ENCODE measurements at regions not wholly inside any gene's neighbourhood (a gene's known extent, or its start where the extent isn't known, plus 50 kb on each side); places are given as distances from the start of the nearest gene placed in this dataset.
"Not testable (repeated sequence)": the region's sequence is repeated elsewhere in the genome, so short reads cannot be mapped to it uniquely, and the experiment has no call there.

DNA sequence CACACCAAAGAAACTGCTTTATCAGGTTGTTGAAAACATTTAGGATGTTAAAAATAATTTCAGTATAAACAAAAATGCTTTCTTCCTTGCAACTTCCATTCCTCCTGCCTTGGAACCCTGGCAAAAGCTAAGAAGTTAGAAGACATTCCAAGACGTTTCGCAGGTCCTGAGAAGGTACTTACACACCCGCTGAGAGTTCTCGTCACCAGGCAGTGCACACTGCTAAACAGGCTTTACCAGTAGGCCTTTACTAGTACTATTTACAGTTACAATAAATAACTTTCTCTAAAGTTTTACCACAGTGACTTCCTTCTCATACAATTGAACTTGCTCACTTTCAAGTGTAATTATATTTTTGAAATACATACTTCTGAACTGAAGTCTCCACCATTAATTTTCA is 81.4 kb upstream of the RPS6KA2 start:
- peaks cover 6% of the 10 kb centered on the region for H3K9me3 Mint-ChIP-seq (ENCODE audit: low read depth)
- peaks cover 7% of the 10 kb centered on the region for H3K36me3 Mint-ChIP-seq
- H3K4me1 Mint-ChIP-seq (ENCODE audit: low read depth): no peaks in the 10 kb centered on the region
- no peak overlapping the region for H3K4me3 Mint-ChIP-seq
- H3K27ac Mint-ChIP-seq: no peak overlapping the region
- H3K27me3 Mint-ChIP-seq: peaks cover 2% of the 10 kb centered on the region

DNA sequence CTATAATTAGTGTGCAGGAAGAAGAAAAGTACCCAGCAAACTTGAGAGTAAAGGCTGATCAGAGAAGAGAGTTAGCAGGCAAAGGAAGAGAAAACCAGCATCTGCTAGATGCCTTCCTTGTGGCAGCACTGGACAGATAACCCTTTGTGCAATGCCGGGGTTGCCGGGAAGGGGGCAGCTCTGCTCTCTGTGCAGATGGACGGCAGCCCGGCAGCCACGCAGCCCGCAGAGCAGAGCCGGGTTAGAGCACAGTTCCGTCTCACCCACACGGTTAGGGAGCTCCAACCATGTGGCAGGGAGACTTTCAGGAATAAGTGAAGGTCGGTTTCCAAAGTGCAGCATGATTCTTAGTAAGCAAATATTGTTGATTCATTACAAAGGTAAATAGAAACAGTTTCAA is 80.0 kb upstream of the RPS6KA2 start:
- H3K36me3 Mint-ChIP-seq: peaks cover 10% of the 10 kb centered on the region
- H3K27ac Mint-ChIP-seq: no peak overlapping the region
- peaks cover 2% of the 10 kb centered on the region for H3K27me3 Mint-ChIP-seq
- H3K4me1 Mint-ChIP-seq (ENCODE audit: low read depth): no peaks in the 10 kb centered on the region
- peaks cover 6% of the 10 kb centered on the region for H3K9me3 Mint-ChIP-seq (ENCODE audit: low read depth)
- H3K4me3 Mint-ChIP-seq: no peak overlapping the region

DNA sequence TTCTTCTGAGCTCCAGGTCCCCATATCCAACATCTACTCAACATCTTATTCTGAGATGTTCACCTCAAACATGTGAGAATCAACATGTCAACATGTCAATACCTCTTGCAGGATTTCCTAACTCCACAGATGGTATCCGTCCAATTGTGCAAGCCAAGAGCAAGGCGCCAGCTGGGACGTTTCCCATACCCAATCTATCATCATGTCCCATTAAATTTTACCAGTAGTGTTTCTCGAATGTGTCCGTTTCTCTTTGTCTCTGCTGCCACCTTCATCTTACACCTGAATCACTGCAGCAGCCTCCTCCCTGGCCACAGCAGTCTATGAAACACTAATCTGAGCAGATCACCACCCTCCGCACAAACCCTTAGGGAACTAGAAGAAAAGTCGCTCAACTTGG is 78.0 kb upstream of the RPS6KA2 start:
- no peaks in the 10 kb centered on the region for H3K9me3 Mint-ChIP-seq (ENCODE audit: low read depth)
- H3K4me3 Mint-ChIP-seq: no peak overlapping the region
- H3K4me1 Mint-ChIP-seq (ENCODE audit: low read depth): peaks cover 5% of the 10 kb centered on the region
- H3K27ac Mint-ChIP-seq: no peak overlapping the region
- H3K27me3 Mint-ChIP-seq: peaks cover 2% of the 10 kb centered on the region
- peaks cover 4% of the 10 kb centered on the region for H3K36me3 Mint-ChIP-seq

DNA sequence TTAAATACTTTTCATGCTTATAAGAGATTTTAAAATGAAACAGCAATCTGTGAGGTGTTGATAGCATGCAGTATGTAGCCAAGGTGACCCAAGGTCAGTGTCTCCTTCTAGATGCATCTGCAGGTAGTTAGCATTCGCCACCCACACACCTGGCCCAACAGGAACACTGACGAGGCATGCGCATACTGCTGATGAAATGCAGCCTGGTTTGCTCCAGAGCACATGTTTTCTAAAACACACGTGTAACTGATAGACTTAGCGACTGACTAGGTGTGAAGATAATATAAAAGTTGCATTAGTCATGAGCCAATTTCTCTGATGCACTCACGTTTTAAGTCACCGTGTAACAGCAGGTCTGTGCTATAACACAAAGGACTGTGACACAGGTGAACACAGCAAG is 77.1 kb upstream of the RPS6KA2 start:
- peaks cover 5% of the 10 kb centered on the region for H3K4me1 Mint-ChIP-seq (ENCODE audit: low read depth)
- H3K4me3 Mint-ChIP-seq: no peak overlapping the region
- no peaks in the 10 kb centered on the region for H3K9me3 Mint-ChIP-seq (ENCODE audit: low read depth)
- peaks cover 3% of the 10 kb centered on the region for H3K36me3 Mint-ChIP-seq
- no peak overlapping the region for H3K27ac Mint-ChIP-seq
- H3K27me3 Mint-ChIP-seq: peaks cover 2% of the 10 kb centered on the region

DNA sequence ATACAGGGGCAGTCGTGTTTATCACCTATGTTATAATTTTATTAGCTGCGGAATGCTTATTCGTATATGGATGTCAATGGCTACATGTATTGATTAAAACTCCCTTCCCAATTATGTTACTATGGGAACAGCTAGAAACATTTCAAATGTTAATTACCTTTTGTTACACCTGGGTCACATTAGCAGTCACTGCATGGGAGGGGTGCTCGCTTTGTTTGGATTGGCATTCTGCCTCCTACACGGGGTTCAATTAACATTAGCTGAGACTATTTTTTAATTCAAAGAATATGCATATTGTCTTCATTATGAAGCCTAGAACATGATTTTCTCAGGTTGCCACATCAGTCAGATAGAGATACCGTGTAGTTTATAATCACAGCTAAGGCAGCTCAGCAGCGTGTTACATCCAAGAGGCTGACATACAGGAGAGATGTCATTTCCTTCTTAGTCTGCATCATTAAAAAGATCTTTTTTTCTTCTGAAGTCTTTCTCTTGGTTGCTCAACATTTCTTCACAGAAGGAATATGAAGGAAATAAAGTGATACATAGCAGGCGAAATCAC is 76.2 kb upstream of the RPS6KA2 start:
- no peaks in the 10 kb centered on the region for H3K9me3 Mint-ChIP-seq (ENCODE audit: low read depth)
- H3K36me3 Mint-ChIP-seq: peaks cover 3% of the 10 kb centered on the region
- H3K27me3 Mint-ChIP-seq: peaks cover 2% of the 10 kb centered on the region
- H3K4me1 Mint-ChIP-seq (ENCODE audit: low read depth): peaks cover 5% of the 10 kb centered on the region
- no peak overlapping the region for H3K4me3 Mint-ChIP-seq
- no peak overlapping the region for H3K27ac Mint-ChIP-seq

DNA sequence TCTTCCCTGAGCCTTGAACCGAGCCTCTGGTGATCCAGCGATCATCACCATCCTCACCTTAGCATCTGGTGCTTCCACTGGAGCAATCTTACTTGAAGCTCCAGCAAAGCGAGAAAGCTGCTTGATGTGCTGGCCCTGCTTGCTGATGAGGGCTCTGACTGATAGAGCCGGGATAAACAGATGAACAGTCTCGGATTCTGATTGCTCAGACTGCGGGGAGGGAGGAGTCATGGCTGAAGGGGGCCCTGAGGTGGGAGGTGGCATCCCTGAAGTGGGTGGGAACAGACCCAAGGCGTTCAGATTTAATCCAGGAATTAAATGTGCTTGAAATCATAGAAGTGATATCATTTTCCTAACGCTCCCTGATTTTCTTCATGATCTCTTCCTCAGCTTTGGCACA is 74.4 kb upstream of the RPS6KA2 start:
- not testable (repeated sequence) for H3K27me3 Mint-ChIP-seq; H3K4me3 Mint-ChIP-seq; H3K4me1 Mint-ChIP-seq (ENCODE audit: low read depth); H3K9me3 Mint-ChIP-seq (ENCODE audit: low read depth); H3K27ac Mint-ChIP-seq; H3K36me3 Mint-ChIP-seq

DNA sequence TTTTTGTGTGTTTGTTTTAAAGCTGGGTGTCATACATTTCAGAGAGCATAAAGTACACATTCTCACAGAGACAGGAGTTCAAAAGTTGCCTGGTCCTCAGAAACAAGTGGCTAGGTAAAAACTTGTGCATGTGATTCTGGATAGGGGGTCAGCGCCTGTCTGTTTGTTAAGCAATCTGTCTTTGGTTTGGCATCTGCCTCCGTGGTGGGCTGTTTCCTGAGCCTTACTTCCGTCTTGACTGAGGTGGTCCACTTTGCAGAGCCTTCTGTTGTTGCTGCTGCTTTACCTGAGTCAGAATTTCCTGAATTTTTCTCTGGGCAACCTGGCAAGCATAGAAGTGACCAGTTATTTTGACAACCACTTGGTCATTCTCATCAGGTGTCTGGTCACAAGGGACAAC is 73.8 kb upstream of the RPS6KA2 start:
- not testable (repeated sequence) for H3K9me3 Mint-ChIP-seq (ENCODE audit: low read depth); H3K4me3 Mint-ChIP-seq; H3K4me1 Mint-ChIP-seq (ENCODE audit: low read depth); H3K27me3 Mint-ChIP-seq; H3K27ac Mint-ChIP-seq; H3K36me3 Mint-ChIP-seq

DNA sequence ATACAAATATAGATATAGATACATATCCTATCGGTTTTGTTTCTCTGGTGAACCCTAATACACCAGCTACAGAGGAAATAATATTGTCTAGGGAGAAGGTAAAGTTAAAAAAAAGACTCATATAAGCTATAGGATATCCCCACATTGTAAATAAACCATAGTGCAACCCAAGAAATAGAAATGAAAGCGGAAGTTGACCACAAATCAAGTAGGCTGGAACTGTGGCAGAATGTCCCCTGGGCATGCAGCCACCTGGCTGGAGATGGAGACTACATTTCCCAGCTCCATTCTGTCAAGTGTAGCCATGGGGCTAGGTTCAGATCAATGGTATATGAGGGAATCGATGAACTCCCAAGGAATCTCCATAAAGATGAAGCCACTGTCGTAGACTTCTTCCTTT is 70.1 kb upstream of the RPS6KA2 start:
- peaks cover 5% of the 10 kb centered on the region for H3K4me1 Mint-ChIP-seq (ENCODE audit: low read depth)
- H3K36me3 Mint-ChIP-seq: no peaks in the 10 kb centered on the region
- H3K27ac Mint-ChIP-seq: no peak overlapping the region
- H3K4me3 Mint-ChIP-seq: no peak overlapping the region
- H3K27me3 Mint-ChIP-seq: no peaks in the 10 kb centered on the region
- H3K9me3 Mint-ChIP-seq (ENCODE audit: low read depth): no peaks in the 10 kb centered on the region

DNA sequence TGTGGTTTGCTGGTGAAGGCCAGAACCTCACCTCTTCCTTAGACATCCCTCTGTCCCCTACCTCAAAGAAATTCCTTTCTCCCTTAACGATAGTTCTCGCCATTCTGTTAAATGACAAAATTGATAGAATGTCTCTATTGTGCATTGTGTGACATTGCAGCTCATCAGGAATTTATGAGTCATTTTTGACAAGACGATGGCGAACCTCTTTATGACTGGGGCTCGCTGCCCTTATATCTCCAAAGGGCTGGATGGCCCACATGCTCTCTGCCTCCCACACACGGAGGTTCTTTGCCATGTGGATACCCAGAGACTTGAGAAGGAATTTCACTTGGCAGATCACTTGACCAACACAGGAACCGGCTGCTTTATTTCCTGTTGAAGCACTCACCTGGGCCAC is 66.8 kb upstream of the RPS6KA2 start:
- no peaks in the 10 kb centered on the region for H3K27me3 Mint-ChIP-seq
- no peak overlapping the region for H3K27ac Mint-ChIP-seq
- no peaks in the 10 kb centered on the region for H3K4me1 Mint-ChIP-seq (ENCODE audit: low read depth)
- no peak overlapping the region for H3K4me3 Mint-ChIP-seq
- H3K9me3 Mint-ChIP-seq (ENCODE audit: low read depth): no peaks in the 10 kb centered on the region
- no peaks in the 10 kb centered on the region for H3K36me3 Mint-ChIP-seq

DNA sequence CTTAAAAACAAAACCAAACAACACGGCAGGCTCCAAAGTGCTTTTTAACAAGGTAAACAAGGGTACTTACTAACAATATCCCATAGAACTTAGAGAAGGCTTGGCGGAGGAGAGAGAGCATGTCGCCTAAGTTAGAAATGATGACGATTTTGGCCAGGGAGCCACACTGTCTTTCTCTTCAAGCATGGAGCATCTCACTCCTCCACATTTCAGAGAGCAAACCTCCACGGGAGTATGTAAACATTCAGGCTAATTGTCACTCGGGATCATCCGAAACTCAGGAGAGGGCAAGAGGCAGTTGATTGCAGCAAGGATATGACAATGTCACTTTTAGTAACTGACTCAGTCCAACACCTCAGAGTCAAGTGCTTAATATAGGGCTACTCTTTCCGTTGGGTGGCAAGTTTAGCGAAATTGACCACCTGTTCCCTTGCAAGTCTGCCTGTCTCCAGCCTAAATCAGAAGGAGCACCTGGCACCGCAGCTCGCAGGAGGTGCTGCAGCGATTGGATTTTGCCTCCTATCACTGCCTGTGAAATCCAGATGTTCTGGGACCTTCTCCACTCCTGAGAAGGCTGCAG is 65.8 kb upstream of the RPS6KA2 start:
- Mint-ChIP-seq H3K36me3 (no peaks in the 10 kb centered on the region), H3K9me3 (ENCODE audit: low read depth) (no peaks in the 10 kb centered on the region), H3K27me3 (no peaks in the 10 kb centered on the region), H3K4me1 (ENCODE audit: low read depth) (no peaks in the 10 kb centered on the region), H3K4me3 (no peak overlapping the region), H3K27ac (no peak overlapping the region)

DNA sequence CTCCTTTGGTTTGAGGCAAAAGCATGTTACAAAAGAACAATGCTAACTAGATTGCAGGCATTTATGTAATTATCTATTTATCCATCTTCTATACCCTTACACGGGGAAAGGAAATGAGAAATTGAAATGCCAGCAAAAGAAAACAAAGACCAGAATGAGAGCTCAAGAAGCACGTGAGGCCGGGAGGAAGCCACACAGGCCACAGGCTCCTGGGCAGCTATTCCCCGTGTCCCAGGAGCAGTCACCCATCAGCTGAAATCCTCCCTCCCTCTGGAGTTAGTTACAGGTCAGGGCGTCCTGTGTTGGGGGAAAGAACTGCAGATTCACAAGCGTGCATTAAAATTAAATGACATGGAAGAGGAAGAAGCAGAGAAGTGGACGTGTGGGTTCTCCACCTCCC is 64.7 kb upstream of the RPS6KA2 start:
- H3K27me3 Mint-ChIP-seq: no peaks in the 10 kb centered on the region
- no peaks in the 10 kb centered on the region for H3K9me3 Mint-ChIP-seq (ENCODE audit: low read depth)
- H3K27ac Mint-ChIP-seq: no peak overlapping the region
- H3K36me3 Mint-ChIP-seq: no peaks in the 10 kb centered on the region
- H3K4me3 Mint-ChIP-seq: no peak overlapping the region
- H3K4me1 Mint-ChIP-seq (ENCODE audit: low read depth): no peaks in the 10 kb centered on the region

DNA sequence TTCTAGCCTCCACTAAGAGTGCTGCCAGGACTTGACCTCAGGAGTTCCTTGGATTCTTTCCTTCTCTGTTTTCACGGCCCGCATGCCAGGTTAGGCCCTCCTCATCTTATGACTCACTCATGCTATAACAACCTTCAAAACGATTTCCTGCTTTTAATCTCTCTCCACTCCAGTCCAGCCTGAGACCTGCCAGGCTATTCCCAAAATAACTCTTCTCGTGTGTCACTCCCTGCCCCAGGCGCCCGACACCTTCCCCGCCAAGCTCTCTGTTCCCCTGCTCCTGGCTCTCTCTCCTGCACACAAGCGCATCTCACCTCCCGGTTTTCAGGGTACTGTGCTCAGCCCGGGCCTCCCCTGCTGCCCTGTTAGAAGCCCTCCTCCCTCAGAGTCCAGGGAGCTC is 64.1 kb upstream of the RPS6KA2 start:
- Mint-ChIP-seq H3K9me3 (ENCODE audit: low read depth) (no peaks in the 10 kb centered on the region), H3K4me1 (ENCODE audit: low read depth) (no peaks in the 10 kb centered on the region), H3K27me3 (no peaks in the 10 kb centered on the region), H3K27ac (no peak overlapping the region), H3K4me3 (no peak overlapping the region), H3K36me3 (no peaks in the 10 kb centered on the region)

DNA sequence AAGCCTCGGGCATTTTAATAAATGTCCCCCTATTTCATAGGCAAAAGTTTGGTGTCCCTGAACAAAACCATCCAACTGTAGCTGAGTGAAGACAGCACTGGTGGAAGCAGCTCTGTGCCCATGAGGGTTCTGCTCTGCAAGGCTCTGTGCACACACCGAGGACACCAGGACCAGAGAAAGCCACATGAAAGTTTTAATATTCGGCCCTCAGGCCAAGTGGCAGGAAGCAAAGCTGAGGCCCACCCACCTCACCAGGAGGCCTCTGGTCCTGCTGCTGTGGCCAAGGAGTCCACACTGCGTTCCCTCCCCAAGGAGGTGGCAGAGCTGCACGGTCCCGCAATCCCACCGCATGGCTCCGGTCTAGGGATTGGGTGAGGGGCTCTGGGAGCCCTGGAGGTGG is 62.6 kb upstream of the RPS6KA2 start:
- H3K27me3 Mint-ChIP-seq: no peaks in the 10 kb centered on the region
- no peaks in the 10 kb centered on the region for H3K9me3 Mint-ChIP-seq (ENCODE audit: low read depth)
- H3K27ac Mint-ChIP-seq: no peak overlapping the region
- H3K4me1 Mint-ChIP-seq (ENCODE audit: low read depth): no peaks in the 10 kb centered on the region
- no peak overlapping the region for H3K4me3 Mint-ChIP-seq
- no peaks in the 10 kb centered on the region for H3K36me3 Mint-ChIP-seq

DNA sequence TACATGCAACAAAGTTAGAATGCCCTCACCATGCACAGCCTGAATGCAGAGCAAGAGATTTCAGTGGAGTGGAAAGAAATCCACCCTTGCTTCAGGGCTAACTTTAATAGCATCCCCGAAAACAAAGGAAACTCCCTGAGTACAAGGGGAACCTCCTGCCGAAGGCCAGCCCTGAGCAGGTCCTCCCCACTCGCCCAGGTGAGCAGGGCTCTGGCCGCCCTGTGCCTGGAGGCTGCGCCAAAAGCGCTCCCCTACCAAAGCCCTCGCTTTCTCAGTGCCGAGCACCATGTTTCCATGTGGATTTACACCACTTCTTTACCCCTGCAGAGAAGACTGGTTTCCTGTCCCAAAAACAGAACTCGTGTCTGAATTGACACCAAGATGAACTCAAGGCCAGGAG is 61.9 kb upstream of the RPS6KA2 start:
- Mint-ChIP-seq H3K27me3 (no peaks in the 10 kb centered on the region), H3K9me3 (ENCODE audit: low read depth) (no peaks in the 10 kb centered on the region), H3K27ac (no peak overlapping the region)

DNA sequence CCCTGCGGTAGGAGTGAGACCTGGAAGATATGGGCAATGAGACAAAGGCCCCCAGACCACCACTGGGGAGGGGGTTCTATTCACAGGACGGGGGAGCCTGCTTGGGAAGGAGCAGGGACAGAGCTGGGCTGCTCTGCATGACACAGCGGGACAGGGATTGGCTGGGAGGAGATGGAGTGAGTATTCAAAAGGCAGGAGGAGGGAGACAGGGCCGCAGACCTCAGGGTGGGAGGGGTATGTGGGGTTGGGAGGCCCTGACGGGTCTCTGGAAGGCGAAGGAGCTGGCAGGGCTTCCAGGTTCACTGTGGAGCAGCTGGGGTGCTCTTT is 60.8 kb upstream of the RPS6KA2 start:
- Mint-ChIP-seq H3K4me3 (no peak overlapping the region), H3K27ac (no peak overlapping the region), H3K27me3 (no peaks in the 10 kb centered on the region), H3K4me1 (ENCODE audit: low read depth) (no peaks in the 10 kb centered on the region), H3K9me3 (ENCODE audit: low read depth) (no peaks in the 10 kb centered on the region), H3K36me3 (no peaks in the 10 kb centered on the region)

More for the DNA sequence above, 61.9 kb upstream of the RPS6KA2 start:
- H3K36me3 Mint-ChIP-seq: no peaks in the 10 kb centered on the region
- H3K4me1 Mint-ChIP-seq (ENCODE audit: low read depth): no peaks in the 10 kb centered on the region
- H3K4me3 Mint-ChIP-seq: no peak overlapping the region

DNA sequence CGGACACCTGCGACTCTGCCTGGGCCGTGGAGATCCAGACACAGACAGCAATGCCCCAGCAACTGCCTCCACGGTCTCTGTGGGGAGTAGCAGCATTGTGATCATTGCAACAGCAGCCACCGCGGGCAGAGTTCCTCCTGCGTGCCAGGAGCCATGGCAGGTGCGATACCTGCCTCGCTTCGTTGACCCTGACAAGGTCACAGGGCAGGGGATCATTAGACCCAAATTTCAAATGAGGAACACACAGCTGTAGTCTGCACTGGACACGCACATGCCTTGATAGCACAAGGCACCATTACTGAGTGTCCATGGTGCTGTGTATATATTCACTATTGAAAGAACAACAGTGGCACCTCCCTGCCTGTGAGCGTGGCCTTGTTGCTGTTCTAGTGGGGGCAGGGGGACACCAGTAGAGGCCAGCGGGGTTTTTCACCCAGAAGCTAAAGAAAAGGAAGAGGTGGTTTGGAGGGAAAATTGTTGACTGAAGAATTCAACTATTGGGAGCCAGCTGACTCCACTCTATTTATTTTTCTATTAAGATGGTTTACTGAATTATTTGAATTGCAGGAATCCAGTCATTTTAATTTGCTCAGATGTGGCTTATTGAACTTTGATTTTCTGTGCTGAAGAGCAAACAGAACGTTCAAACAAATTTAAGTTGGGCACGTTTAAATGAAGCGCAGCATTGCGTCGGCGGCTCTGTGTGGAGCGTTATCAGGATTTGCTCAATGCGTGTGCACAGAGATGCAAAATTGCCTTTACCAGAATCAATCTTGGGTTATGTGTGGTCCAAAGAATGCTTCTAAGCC is 60.2 kb upstream of the RPS6KA2 start:
- Mint-ChIP-seq H3K36me3 (no peaks in the 10 kb centered on the region), H3K4me1 (ENCODE audit: low read depth) (no peaks in the 10 kb centered on the region), H3K4me3 (no peak overlapping the region), H3K27ac (no peak overlapping the region), H3K27me3 (no peaks in the 10 kb centered on the region), H3K9me3 (ENCODE audit: low read depth) (no peaks in the 10 kb centered on the region)
